Astrocyte of the cerebellum (primary cell): ENCODE measurements at regions not wholly inside any gene's neighbourhood (a gene's known extent, or its start where the extent isn't known, plus 50 kb on each side); places are given as distances from the start of the nearest gene placed in this dataset.
"Not testable (repeated sequence)": the region's sequence is repeated elsewhere in the genome, so short reads cannot be mapped to it uniquely, and the experiment has no call there.

Experiments used
- DNase-seq: peaks from one replicate; pipeline ENCODE4 v3.0.0-alpha.2; 2011; ENCODE audit warnings: low read depth
- H3K4me3 ChIP-seq: 2 replicates; pipeline ENCODE4 v1.5.1; 2011; ENCODE audit warnings: mild to moderate bottlenecking, low read depth, low read length, moderate library complexity
- CTCF ChIP-seq: IDR thresholded peaks from 2 replicates; pipeline ENCODE4 v1.5.1; 2012; ENCODE audit warnings: low read length, low read depth, moderate library complexity, mild to moderate bottlenecking; ENCODE audit errors: missing control alignments
- in situ Hi-C: cut with HindIII; loops from 2 replicates; pipeline ENCODE4 v1.10.0; 2017; ENCODE audit warnings: low sequenced_read_pairs

- DNase-seq: no peak
- no peak overlapping the region for H3K4me3 ChIP-seq
- no peak for TF ChIP-seq CTCF
- in situ Hi-C loops: no loop called here
Measured at GRCh38 chr16:76713191-76713590, 436.0 kb downstream of the CNTNAP4 start.

GRCh38 chr16:76716251-76716650, 439.1 kb downstream of the CNTNAP4 start:
- DNase-seq, H3K4me3 ChIP-seq, in situ Hi-C loops: not testable (repeated sequence)

- no peak overlapping the region for H3K4me3 ChIP-seq
- in situ Hi-C loops: no loop called here
- TF ChIP-seq CTCF: no peak
- DNase-seq: no peak
Measured at GRCh38 chr16:76724181-76724580, 447.0 kb downstream of the CNTNAP4 start.

GRCh38 chr16:76729525-76729924, 452.3 kb downstream of the CNTNAP4 start:
- no peak overlapping the region for H3K4me3 ChIP-seq
- no peak for DNase-seq
- no peak for TF ChIP-seq CTCF
- in situ Hi-C loops: no loop called here

GRCh38 chr16:76732894-76733293, 455.7 kb downstream of the CNTNAP4 start:
- in situ Hi-C loops: no loop called here

GRCh38 chr16:76741623-76742022, 449.4 kb upstream of the MON1B start:
- in situ Hi-C loops: no loop called here
- H3K4me3 ChIP-seq: no peak overlapping the region
- TF ChIP-seq CTCF: no peak
- DNase-seq: no peak

More at GRCh38 chr16:76732894-76733293, 455.7 kb downstream of the CNTNAP4 start:
- no peak for DNase-seq
- H3K4me3 ChIP-seq: no peak overlapping the region
- no peak for TF ChIP-seq CTCF

- no peak for DNase-seq
- in situ Hi-C loops: no loop called here
- H3K4me3 ChIP-seq: no peak overlapping the region
- no peak for TF ChIP-seq CTCF
Measured at GRCh38 chr16:76748461-76749348, 442.3 kb upstream of the MON1B start.
